NCI-H1930 (cell line): ENCODE measurements at regions not wholly inside any gene's neighbourhood (a gene's known extent, or its start where the extent isn't known, plus 50 kb on each side); places are given as distances from the start of the nearest gene placed in this dataset.
"Not testable (repeated sequence)": the region's sequence is repeated elsewhere in the genome, so short reads cannot be mapped to it uniquely, and the experiment has no call there.

Experiments
- DNase-seq, 2 experiments: peaks; one replicate each; lab custom pipeline; 2025; lab: John Stamatoyannopoulos, UW

DNA sequence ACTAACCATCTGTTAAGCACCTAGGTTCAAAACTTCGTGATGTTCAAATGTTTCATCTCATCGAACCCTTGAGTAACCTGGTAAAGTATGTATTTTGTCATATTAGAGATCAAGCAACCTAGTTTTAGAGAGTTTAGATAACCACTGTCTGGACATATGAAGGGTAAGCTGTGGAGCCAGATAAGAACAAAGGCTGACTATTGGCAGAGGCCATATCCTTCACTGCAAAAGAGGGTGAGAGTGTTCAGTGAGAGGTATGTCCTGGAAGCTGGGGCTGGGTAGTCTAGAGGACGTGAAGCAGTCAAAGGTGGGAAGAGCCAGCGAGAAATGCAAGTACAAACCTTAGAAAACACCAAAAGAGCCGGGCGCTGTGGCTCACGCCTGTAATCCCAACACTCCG lies 573.1 kb upstream of the KLF4 start:
- DNase-seq = no peak

GRCh38 chr9:108060175-108060574 lies 570.6 kb upstream of the KLF4 start:
- DNase-seq = no peak

DNA sequence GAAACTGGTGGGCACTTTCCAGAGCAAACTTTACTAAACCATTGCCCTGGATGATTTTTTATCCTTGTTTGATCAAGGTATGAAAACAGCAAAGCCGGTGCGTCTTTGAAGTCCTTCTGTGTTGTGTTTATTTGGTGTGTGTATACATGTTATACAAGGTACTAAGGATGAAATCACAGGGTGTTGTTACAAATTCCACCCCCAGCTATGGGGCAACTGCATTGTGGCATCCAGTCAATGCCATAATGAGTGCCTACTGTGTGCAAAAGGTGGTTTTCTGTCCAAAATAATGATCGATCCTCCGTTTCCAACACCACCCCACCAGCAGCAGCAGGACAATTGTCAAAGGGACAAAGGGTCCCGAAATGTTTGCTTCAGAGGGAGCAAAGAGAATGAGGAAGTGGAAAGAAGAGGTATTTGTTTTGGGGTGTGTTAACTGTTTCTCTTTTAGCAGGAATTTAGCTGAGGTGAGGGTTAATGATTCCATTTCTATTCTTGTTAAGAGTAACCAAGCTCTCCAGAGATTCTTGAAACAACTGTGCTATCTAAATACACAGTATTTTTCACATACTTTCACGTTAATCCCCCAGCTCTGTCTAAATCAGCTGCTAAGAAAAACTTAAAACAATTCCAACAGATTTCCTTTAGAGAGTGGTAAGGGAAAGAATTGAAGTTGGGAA lies 568.7 kb upstream of the KLF4 start:
- no peak for DNase-seq

- DNase-seq = no peak
Measured at GRCh38 chr9:108057421-108058134, 568.0 kb upstream of the KLF4 start.

DNA sequence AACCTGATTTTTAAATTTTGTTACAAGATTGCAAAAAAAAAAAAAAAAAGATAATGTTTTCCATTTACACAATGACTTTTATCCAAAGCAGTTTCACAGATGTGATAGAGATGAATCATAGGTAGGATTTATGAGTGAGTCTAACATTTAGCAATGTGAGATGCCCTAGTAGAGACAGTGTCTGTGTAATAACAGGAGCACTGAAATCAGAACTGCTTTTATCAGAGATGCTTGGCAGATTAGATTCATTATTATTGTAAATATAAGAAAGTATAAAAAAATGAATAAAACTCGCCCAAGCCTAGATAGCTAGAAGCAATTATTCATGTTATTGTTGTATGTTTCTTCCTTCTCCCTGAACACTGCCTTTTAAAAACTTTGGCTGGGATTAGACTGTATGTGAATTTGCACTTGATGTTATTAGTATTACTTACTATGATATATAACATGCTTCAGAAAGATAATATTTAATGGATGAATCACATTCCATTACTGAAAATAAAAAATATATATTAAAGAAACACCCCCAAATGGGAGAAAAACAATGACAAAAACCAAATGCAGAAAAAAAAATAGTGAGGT lies 567.3 kb upstream of the KLF4 start:
- DNase-seq = no peak

DNA sequence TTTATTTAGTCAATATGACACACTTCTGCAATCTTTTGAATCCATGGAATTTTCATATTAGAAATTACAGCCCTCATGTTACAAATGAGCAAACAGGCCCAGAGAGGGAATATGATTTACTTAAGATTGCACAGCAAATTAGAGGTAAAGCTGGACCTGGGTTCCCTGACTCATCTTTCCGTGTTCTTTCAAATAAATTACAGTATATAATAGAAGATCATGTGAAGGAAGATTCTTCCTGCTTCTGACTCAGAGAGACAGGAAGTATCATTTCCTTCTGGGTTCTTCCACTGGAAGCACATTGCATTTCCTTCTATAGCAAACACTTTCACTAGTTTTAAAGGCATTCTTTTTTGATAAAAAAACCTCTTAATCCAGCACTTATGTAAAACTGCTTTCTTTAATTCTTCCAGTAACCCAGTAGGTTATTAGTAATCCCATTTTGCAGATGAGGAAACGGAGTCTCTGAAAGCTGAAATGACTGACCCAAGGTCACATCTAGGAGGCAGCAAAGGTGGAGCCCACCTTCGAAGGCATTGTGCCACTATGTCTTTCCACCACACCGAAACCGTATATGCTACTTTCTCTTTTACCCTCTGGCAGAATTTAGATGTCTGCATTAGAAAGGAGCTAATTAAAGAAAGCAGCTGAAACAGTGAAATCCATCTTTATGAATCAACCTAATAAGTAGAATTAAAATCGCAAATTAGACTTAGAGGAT lies 566.7 kb upstream of the KLF4 start:
- no peak for DNase-seq

GRCh38 chr9:108054131-108054630 lies 564.6 kb upstream of the KLF4 start:
- DNase-seq = no peak

DNA sequence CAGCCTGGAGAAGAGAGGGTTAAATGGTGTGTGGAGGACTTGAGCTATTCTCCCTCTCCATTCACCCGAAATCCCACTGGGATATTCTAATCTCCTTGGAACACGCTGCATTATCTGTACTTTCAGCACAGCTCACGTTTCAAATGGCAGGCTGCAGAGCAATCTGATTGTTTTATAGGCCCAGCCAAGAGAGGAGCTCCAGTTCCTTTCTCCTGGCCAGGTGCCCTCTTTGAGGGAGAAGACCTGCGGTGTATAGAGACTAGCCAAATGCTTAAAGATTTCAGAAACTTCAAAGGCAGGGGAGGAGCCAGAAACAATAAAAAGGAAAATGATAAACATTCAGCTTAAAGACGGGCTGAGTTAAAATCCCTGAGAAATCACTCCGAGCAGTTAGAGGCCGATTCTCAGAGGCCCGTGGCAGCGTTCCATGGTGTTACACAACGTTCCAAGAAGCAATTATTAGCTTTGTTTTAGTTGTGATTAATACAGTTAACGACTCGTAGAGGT lies 564.0 kb upstream of the KLF4 start:
- peak; percentile 7 to 24 for DNase-seq

DNA sequence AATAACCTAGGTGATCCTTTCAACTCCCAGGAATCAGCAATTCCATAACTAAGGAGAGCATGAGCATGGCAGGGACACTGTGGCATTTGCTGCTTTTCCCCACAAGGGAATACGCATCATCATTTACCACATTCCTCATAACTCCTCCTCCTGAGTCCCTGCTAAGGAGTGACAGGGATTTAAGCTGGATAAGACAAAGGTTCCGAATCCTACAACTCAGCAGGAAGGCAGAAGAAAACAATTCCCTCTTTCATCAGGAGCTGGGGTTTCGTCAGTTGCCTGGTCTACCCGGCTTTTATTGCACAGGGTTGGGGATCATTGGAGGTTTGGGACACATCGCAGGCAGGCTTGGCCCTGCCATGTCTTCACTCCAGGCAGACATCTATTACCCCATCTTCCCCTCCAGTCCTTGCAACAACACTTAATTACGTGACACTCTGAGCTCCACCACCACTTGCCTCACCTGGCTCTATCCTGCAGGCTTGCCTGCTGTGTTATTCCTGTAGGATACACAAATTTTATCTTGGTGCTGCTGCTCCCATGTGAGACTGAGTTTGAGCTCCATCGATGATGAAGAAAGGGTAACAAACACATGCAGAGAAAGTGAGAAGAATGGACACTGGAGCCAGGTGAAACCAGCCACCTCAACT lies 563.0 kb upstream of the KLF4 start:
- DNase-seq = no peak

DNA sequence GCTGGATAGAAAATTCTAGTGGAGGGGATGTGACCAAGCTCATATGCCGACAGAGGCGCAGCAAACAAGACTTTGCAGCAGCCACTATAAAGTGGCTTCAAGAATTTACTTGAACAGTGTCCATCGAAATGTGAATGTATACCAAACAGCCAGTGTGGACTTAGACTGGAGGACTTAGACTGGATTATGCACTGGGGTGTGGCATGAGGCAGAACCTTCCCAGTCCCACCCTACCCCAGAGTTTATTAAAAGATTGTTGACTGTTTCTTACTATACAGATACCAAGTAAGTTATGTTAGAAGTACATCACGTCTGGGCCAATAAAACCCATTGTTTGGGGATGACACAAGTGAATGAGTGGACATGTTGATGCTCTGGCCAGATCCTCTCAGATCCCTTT lies 561.3 kb upstream of the KLF4 start:
- no peak for DNase-seq

- no peak for DNase-seq
Measured at GRCh38 chr9:108049671-108050494, 560.3 kb upstream of the KLF4 start.

GRCh38 chr9:108049026-108049607 lies 559.5 kb upstream of the KLF4 start:
- no peak for DNase-seq

GRCh38 chr9:108048406-108049025 lies 558.9 kb upstream of the KLF4 start:
- no peak for DNase-seq

DNA sequence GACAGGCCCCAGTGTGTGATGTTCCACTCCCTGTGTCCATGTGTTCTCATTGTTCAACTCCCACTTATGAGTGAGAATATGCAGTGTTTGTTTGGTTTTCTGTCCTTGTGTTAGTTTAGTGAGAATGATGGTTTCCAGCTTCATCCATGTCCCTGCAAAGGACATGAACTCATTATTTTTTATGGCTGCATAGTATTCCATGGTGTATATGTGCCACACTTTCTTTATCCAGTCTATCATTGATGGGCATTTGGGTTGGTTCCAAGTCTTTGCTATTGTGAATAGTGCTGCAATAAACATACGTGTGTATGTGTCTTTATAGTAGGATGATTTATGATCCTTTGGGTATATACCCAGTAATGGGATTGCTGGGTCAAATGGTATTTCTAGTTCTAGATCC lies 558.2 kb upstream of the KLF4 start:
- DNase-seq = not testable (repeated sequence)

GRCh38 chr9:108047264-108047663 lies 557.7 kb upstream of the KLF4 start:
- DNase-seq = no peak

DNA sequence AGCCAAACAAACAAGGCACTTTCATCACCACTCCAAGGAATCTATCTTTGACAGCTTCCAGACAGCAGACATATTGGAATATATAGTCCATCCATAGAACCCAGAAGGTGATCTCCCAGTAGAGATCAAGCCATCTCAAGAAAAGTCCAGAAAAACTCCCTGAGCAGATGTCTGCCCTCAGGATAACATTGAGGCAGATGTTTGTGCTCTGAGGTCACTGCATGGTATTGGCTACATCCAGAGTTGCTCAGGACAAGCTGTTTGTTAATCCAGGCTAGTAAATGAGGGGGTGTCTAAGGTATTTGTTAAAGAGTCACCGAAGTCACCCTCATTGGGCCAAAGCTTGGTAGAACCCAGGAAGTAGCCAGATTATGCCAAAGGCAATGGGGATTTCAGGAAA lies 556.3 kb upstream of the KLF4 start:
- DNase-seq = no peak

DNA sequence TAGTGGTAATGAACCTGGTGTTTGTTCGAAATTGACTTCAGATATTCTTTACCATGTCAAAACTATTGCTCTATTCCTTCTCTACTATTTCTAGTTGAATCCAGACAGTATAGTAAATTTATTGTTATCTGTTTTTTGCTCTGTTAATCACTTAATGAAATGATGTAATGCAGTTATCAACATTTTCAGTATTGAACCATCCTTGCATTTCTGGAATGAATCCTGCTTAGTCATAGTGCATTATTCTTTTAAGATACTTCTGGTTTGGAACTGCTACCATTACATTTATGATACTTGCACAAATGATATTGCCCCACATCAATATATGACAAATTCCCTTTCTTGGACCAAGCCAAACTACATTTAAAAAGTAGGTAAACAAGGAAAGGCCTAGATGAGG lies 554.0 kb upstream of the KLF4 start:
- no peak for DNase-seq

DNA sequence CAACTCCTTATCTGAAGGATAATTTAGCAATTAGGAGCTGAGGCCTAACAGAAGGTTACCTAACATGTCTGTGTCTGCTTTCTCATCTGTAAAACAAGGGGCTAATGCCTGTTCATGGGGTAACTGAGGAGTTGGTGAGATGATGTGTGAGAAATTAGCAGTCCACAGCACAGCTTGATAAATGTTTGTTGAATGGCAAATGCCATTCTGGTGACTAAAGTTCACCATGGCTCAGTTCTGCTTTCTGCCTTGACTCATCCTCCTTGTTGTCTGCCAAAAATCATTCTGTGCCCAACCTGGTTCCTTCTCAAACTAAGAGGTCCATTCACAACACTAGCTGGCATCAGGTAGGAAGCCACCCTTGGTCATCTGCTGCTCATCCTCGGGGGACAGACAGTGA lies 552.0 kb upstream of the KLF4 start:
- no peak for DNase-seq

- no peak for DNase-seq
Measured at GRCh38 chr9:108040783-108041182, 551.2 kb upstream of the KLF4 start.

DNA sequence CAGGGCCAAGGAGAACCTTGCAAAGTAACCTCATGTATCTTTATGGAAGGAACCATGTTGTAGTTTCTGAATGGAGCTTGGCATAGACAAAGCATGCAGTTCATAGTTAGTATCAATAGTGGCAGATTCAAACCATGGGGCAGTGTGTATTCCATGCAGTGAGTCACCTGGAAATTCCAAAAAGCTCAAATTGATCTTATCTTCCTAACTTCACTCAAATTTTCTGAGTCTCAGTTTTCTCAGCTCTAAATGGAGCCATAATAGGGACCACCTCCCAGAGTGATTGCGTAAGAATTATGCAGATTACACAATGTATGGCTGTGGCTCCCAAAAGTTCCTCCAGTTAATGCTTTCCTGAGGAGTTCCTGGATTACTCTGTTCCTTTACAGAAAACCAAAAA lies 549.9 kb upstream of the KLF4 start:
- DNase-seq = no peak
